GM18505 (cell line): ENCODE measurements at regions not wholly inside any gene's neighbourhood (a gene's known extent, or its start where the extent isn't known, plus 50 kb on each side); places are given as distances from the start of the nearest gene placed in this dataset.

ENCODE experiments used
- ATAC-seq: cut with Tn5 transposase; IDR thresholded peaks from one replicate; pipeline ENCODE4 v1.9.1; 2021; ENCODE audit not compliant: unreplicated experiment
- POLR2A ChIP-seq: IDR thresholded peaks from 4 replicates; pipeline ENCODE4 v1.6.1; 2011; ENCODE audit warnings: borderline replicate concordance; ENCODE audit not compliant: insufficient read depth, insufficient read length; ENCODE audit errors: extremely low read depth

DNA sequence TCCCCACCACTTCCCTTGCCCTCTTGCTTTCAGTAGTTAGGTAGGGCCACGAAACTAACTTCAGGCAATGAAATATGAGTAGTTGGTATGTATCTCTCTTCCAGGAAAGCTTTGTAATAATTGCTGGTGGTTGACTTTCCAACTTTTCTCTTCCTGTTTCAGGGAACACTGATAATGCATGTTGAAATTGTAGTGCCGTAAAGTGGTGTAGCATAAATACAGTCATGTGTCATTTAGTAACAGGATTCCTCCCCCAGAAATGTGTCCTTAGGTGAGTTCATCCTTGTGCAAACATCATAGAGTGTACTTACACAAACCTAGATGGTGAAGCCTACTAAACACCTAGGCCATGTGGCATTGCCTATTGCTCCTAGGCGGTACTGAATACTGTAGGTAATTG lies 429.2 kb downstream of the PID1 start:
- ATAC-seq = no peak

DNA sequence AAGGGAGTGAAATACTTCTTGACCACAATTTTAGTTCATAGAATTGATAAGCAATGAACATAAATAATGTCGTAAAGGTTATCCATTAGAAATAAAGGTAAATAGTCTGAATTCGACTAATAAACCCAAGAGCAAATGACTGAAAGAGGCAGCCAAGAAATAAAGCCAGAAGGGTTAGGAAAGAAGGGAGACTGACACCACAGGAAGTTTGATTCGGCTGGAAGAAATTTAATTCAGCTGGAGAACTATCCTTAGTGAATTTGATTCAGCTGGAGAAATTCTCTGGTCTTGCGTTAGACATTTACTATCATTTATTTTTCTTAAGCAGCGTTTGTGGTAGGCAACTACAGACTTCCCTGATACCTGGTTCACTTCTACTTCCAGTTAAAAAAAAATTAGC lies 429.6 kb downstream of the PID1 start:
- TF ChIP-seq POLR2A = no peak
- ATAC-seq = no peak

More for the DNA sequence above, 429.2 kb downstream of the PID1 start:
- no peak for TF ChIP-seq POLR2A

- no peak for TF ChIP-seq POLR2A
- no peak for ATAC-seq
These were observed 430.4 kb downstream of the PID1 start for GRCh38 chr2:228840743-228841114.

- ATAC-seq = no peak
- TF ChIP-seq POLR2A = no peak
These were observed 430.9 kb downstream of the PID1 start for GRCh38 chr2:228840113-228840742.

DNA sequence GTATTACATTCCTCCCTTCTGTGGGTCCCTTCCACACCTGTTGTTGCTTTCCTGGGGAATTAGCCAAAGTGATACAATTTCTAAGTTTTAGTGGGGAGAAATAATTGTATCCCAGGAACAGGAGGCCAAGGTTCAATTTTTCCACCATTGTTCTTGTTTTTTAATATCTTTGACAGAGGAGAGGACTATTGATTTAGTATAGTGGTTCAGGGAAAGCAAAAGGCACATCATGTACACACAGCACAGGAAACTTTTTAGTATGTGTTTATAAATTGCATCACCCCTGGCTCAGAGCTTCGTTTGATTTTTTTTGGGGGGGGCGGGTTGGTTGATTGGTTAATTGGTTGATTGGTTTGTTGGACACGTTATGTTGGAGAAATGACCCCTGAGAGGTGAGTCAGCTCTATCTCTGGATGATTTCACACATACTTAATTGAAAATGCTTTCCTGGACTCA lies 431.6 kb downstream of the PID1 start:
- TF ChIP-seq POLR2A = no peak

GRCh38 chr2:228838819-228839218 lies 432.3 kb downstream of the PID1 start:
- no peak for ATAC-seq
- no peak for TF ChIP-seq POLR2A

More for the DNA sequence above, 431.6 kb downstream of the PID1 start:
- ATAC-seq = no peak

- ATAC-seq = no peak
These were observed 442.7 kb downstream of the PID1 start for GRCh38 chr2:228828397-228828796.

DNA sequence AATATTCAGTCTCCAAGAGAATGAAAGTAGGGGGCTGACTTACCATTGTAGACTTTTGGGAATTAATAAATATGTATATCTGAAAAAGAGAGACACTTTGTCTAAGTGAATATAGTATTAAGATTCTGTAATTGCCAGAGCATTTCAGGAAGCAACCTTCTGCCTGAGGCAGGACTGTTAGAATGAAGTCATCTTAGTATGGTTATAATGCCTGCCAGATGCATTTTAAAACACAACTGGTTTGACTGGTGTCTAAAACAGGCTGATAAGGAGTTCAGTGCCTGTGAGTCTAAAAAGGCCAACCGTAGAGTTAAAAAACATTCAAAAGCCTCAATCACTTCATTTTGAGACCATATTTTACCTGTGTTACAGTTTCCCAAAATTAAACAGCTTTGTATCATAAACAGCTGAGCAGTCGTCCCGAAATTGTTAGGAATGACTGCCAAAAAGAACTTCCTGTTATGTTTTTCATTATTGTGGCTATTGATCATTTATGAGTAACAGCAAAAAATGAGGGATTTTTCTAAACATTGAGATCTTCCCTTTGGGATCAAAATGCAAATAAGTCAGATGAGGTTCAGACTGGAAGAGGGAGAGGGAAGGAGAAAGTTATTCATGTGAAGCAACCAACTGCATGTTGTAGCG lies 443.9 kb downstream of the PID1 start:
- ATAC-seq = no peak
- TF ChIP-seq POLR2A = no peak

More at GRCh38 chr2:228828397-228828796, 442.7 kb downstream of the PID1 start:
- TF ChIP-seq POLR2A = no peak

DNA sequence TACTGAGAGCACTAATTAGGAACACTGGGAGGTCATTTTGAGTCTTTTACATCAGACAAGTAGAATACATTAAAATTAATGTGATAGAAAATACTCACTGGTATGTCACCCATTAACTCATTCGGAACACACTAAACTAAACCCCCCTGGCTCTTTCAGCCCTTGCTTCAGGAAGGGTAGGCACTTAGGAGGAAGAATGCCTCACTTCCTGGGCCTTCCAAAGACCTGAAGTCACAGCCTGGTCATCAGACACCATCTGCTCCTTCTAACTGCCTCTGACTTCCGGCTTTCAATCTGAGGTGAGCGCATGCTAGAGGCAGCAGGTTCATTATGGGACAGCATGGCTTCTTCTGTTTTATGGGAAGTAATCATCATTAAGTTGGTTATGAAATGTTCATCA lies 451.4 kb downstream of the PID1 start:
- no peak for ATAC-seq

DNA sequence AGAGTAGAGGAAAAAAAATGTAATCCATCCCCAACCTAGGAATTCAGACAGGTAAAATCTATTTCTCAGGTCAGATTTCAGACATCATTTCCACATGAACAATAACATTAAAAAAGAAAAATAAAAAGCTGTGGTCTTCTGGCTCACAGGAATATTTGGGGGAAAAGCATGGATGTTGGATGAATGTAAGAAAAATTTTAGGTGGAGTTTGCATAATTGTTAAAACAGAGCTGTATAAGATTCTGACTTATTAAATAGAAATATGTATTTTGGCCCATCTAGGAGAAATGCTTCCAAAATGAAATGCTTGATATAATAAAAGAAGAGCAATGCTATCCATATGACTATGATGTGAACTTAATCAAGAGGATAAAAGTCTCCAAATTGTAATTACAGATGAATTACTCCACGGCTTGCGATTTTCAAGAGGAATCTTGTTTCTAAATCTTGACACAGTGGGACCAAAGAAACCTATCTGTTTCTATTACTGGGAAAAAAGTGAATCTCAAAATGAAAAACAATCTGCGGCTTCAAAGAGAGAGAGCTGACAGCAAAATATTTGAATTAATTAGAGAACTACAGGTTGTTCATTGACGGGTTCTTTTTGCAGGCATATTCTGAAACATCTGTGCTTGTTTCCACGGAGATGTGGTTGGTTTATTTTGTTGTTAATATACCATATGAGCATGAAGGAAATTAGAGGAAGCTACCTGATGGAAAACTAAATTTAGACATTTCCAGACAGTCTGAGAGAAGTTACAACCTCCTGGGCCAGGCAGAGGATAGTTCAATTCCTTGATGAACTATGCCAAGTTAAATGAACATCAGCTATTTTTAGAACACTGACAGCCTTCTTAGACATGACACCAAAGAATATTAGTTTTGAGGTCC lies 468.7 kb downstream of the PID1 start:
- ATAC-seq = no peak
- no peak for TF ChIP-seq POLR2A

More for the DNA sequence above, 451.4 kb downstream of the PID1 start:
- TF ChIP-seq POLR2A = no peak

GRCh38 chr2:228801451-228801850 lies 469.6 kb downstream of the PID1 start:
- ATAC-seq = no peak
- TF ChIP-seq POLR2A = no peak

- no peak for TF ChIP-seq POLR2A
- no peak for ATAC-seq
These were observed 471.9 kb downstream of the PID1 start for GRCh38 chr2:228799208-228799588.

DNA sequence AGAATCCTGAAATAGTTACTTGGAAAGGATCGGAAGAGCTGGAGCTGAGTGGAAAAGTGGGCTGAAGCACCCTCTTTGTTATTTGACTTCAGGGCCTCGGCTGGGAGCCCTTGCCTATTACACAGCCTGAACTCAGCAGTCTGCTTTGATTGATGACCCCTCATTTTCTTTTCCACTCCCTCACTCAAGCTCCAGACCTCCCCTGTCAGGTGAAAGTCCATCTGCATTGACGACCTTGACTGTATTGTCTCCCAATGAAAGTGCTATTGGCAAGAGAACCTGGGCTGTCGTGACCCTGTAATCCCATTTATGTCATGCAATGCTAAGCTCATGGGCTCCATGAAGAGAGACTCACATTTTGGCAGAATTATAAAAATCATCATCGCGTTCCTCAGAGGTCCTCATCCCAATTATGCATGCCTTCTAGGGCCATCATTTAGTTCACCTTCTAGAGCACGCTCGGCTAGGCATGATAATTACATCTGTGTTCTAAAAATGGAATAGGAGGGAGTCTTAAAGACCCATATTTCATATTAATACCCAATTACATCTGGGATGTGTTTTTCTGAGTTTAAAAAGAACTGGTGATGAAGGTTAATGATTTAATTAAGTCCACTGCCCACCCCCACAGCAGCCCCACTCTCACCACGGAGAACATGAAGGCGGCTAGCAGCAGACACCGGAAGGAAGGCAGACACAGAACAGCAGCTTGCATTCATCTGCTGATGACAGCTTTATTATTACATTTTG lies 472.5 kb downstream of the PID1 start:
- no peak for ATAC-seq
- no peak for TF ChIP-seq POLR2A
